Body of pancreas (tissue), 4 donors: ENCODE measurements at regions not wholly inside any gene's neighbourhood (a gene's known extent, or its start where the extent isn't known, plus 50 kb on each side); places are given as distances from the start of the nearest gene placed in this dataset.
"Not testable (repeated sequence)": the region's sequence is repeated elsewhere in the genome, so short reads cannot be mapped to it uniquely, and the experiment has no call there.

Source experiments
- ATAC-seq: fragments of 150-250 bp; one replicate; pipeline ENCODE4 v1.9.1; 2016
- DNase-seq, 4 donors: peaks; one replicate each; pipeline ENCODE4 v3.0.0-alpha.2; 2019
- H3K27ac ChIP-seq, 4 donors: fragments of 200-600 bp; sonication (generic); 1 replicate in 3 of 4; 2 replicates in 1 of 4; pipeline versions ENCODE4 v1.5.1 to v1.6.1; 2016 to 2019; ENCODE audit warnings: mild to moderate bottlenecking in 1 of 4, mixed read lengths in 1 of 4, moderate library complexity in 1 of 4
- H3K27me3 ChIP-seq, 2 donors: fragments of 200-600 bp; sonication (generic); one replicate each; pipeline ENCODE4 v1.6.0; 2016; ENCODE audit warnings: mild to moderate bottlenecking in 1 of 2
- H3K36me3 ChIP-seq, 2 donors: fragments of 200-600 bp; sonication (generic); replicated peaks in 1 of 2; 2 replicates each; pipeline ENCODE4 v1.5.1; 2016; ENCODE audit warnings: low read depth in 2 of 2; ENCODE audit not compliant: insufficient read depth in 1 of 2
- H3K4me1 ChIP-seq: fragments of 200-600 bp; sonication (generic); one replicate; pipeline ENCODE4 v1.6.0; 2016
- H3K4me3 ChIP-seq, 2 donors: fragments of 200-600 bp; sonication (generic); 1 replicate in 1 of 2; 2 replicates in 1 of 2; pipeline ENCODE4 v1.5.1; 2016 to 2019
- H3K9me3 ChIP-seq, 3 donors: fragments of 200-600 bp; sonication (generic); 1 replicate in 2 of 3; 2 replicates in 1 of 3; pipeline ENCODE4 v1.5.1; 2016
- POLR2A ChIP-seq, 3 donors: fragments of 450-650 bp; IDR thresholded peaks; one replicate each; pipeline ENCODE4 v1.6.1; 2016; ENCODE audit warnings: antibody characterized with exemption in 3 of 3, mild to moderate bottlenecking in 2 of 3
- WGBS, 2 donors: methylation state at CpG; one replicate each; pipeline ENCODE4 v1.1.5; 2017; 5-methylcytosine and 5-hydroxymethylcytosine counted together
- intact Hi-C: fragments of 100-400 bp; cut with DNase I; formaldehyde crosslinking; loops from one replicate; pipeline ENCODE4 v1.15.1; 2023
- TF ChIP-seq, protein P1 (sequence below), 7 experiments: fragments of 450-650 bp in 4 of 7; fragments of 200-600 bp in 3 of 7; sonication (generic) in 3 of 7; IDR thresholded peaks; one replicate each; pipeline ENCODE4 v1.5.1; 2016 to 2019; ENCODE audit warnings: antibody characterized with exemption in 7 of 7

DNA sequence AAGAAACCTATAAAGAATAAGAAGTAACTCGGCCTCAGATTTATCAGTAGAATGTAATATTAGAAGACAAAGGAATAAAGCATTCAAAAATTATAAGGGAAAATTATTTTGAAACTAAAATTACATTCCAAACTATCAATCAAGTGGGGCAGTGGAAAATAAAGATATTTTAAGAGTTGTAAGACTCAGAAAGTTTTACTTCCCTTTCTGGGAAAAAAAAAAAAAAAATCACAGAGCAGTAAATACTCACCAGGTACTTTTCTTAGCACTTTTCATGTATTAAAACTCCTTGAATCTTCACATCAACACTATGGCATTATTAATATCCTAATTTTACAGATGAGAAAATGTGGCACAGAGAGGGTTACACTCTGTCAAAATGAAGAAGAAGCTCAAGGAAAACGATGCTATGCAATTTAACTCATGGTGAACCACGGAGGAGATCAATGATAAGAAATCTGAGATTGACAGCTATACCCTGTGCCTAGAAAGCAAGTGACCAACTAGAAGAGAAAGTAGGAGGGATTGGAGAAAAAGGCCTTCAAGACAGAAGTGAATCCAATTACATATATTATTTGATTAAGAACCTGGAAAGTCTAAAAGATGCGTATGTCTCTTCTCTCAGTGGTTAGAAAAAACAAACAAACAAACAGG is 238.9 kb upstream of the ID2 start:
- Histone ChIP-seq H3K36me3 (no peaks in the 10 kb centered on the region), H3K4me3 (no peak overlapping the region), H3K4me1 (peaks cover 7% of the 10 kb centered on the region), H3K27me3 (no peaks in the 10 kb centered on the region), H3K27ac (no peak overlapping the region), H3K9me3 (no peaks in the 10 kb centered on the region)
- TF ChIP-seq, protein P1, sequence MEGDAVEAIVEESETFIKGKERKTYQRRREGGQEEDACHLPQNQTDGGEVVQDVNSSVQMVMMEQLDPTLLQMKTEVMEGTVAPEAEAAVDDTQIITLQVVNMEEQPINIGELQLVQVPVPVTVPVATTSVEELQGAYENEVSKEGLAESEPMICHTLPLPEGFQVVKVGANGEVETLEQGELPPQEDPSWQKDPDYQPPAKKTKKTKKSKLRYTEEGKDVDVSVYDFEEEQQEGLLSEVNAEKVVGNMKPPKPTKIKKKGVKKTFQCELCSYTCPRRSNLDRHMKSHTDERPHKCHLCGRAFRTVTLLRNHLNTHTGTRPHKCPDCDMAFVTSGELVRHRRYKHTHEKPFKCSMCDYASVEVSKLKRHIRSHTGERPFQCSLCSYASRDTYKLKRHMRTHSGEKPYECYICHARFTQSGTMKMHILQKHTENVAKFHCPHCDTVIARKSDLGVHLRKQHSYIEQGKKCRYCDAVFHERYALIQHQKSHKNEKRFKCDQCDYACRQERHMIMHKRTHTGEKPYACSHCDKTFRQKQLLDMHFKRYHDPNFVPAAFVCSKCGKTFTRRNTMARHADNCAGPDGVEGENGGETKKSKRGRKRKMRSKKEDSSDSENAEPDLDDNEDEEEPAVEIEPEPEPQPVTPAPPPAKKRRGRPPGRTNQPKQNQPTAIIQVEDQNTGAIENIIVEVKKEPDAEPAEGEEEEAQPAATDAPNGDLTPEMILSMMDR (IDR thresholded peaks at IDR 0.05), result no peak
- no peak for TF ChIP-seq POLR2A (IDR thresholded peaks at IDR 0.05)
- 55 to 63% methylated on average over 4 of the region's 4 CpGs for WGBS, 2 donors
- DNase-seq (no peak), ATAC-seq (no peak)
- intact Hi-C loops, result no loop called here

DNA sequence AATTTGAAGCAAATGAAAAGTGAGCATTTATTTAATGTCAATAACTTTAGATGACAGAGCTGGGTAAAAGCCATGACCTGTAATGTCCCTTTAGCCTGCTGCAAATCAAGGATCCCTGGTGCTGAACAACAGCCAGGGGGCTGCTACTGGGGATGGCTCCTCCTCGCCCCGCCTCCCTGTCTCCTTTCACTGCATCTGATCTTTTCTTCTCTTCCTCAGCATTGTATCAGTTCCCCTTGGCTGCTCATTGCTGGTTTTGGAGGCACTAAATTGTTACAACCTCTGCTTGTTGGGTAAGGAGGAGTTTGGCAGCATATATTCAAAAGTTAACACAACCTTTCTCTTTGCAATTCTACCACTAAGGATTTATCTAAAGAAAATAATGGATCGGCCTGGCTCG is 236.3 kb upstream of the ID2 start:
- intact Hi-C loops, result no loop called here
- ATAC-seq, result no peak
- Histone ChIP-seq H3K36me3 (no peaks in the 10 kb centered on the region), H3K27ac (no peak overlapping the region), H3K9me3 (no peaks in the 10 kb centered on the region), H3K27me3 (no peaks in the 10 kb centered on the region), H3K4me3 (no peak overlapping the region), H3K4me1 (peaks cover under 1% of the 10 kb centered on the region)
- no peak for DNase-seq
- WGBS, 2 donors, result 36 to 41% methylated on average over 4 of the region's 4 CpGs
- TF ChIP-seq, protein P1 (IDR thresholded peaks at IDR 0.05), result no peak
- TF ChIP-seq POLR2A (IDR thresholded peaks at IDR 0.05), result no peak

DNA sequence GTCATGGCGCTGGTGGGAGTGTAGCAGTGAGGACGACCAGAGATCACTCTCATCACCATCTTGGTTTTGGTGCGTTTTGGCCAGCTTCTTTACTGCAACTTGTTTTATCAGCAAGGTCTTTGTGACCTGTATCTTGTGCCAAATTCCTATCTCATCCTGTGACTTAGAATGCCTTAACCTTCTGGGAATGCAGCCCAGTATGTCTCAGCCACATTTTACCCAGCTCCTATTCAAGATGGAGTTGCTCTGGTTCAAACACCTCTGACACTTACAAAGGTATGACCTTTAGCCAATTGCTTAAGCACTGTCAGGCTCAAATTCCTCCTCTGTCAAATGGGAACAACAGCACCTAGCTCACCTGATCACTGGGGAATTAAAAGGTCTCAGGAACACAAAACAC is 235.1 kb upstream of the ID2 start:
- DNase-seq, ATAC-seq, H3K27ac ChIP-seq, H3K4me3 ChIP-seq, H3K4me1 ChIP-seq, intact Hi-C loops, H3K27me3 ChIP-seq, H3K36me3 ChIP-seq, H3K9me3 ChIP-seq: not testable (repeated sequence)
- 52 to 75% methylated on average over 3 of the region's 3 CpGs for WGBS, 2 donors

DNA sequence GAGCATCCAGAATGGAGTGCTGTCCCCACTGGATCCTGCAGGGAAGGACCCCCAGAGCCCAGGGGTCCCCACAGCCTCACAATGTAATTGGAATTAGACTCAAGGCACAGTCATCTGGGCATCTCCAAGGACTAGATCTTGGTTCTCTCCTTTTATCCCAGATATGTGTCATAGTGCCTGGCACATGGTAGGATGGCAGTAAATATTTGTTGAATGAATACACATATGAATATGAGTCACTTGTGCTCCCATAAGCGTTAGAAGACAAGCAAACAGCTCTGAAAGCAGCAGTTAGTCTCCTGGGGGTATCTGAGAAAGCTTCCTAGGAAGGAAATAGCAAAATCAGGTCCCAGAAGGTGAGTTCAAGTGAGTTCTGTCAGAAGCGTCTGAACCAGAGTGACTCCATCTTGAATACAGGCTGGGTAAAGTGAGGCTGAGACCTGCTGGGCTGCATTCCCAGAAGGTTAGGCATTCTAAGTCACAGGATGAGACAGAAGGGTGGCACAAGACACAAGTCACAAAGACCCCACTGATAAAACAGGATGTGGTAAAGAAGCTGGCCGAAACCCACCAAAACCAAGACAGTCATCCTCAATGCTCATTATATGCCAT is 234.1 kb upstream of the ID2 start:
- Histone ChIP-seq H3K4me3 (no peak overlapping the region), H3K36me3 (no peaks in the 10 kb centered on the region), H3K9me3 (no peaks in the 10 kb centered on the region), H3K4me1 (no peaks in the 10 kb centered on the region), H3K27ac (no peak overlapping the region), H3K27me3 (no peaks in the 10 kb centered on the region)
- no peak for TF ChIP-seq POLR2A (IDR thresholded peaks at IDR 0.05)
- TF ChIP-seq, protein P1 (IDR thresholded peaks at IDR 0.05), result no peak
- WGBS, 2 donors, result 76 to 77% methylated on average over 3 of the region's 3 CpGs
- ATAC-seq, result no peak
- DNase-seq, result no peak
- intact Hi-C loops, result no loop called here

DNA sequence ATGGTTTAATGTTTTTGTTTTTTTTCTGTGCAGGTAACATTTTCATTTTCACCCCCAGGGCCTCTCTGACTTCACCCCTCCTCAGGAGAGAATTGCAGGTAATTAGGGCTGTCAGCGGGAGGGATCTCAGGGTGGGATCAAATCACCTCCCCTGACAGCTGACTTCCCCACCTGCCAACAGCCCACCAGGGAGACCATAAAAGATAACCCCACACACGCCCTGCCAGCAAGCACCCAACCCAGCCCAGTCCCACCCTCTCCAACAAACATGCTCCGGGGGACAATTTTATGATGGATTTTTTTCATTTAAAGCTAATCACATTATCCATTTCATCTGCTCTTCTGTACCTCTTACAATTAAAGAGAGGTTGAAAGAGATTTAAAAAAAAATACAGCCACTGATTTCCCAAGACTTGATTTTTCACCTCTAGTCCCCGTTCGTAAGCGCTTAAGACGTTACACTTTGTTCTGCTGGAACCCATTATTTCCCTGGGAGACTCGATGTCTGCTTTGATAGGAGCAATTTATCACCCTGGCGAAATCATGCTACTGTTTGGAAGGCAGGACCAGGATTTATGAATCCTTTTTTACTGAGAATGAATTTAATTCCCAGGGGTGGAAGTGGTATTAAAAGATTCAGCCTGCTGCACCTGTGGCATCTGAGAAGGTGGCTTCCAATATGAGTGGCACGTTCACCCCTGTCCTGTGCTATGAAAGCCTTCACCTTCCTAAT is 232.9 kb upstream of the ID2 start:
- TF ChIP-seq, protein P1 (IDR thresholded peaks at IDR 0.05), result no peak
- TF ChIP-seq POLR2A (IDR thresholded peaks at IDR 0.05), result no peak
- H3K9me3 ChIP-seq, result no peaks in the 10 kb centered on the region
- no peaks in the 10 kb centered on the region for H3K36me3 ChIP-seq
- H3K4me3 ChIP-seq, result no peak overlapping the region
- ATAC-seq, result no peak
- H3K4me1 ChIP-seq, result no peaks in the 10 kb centered on the region
- DNase-seq, result no peak
- H3K27ac ChIP-seq, result no peak overlapping the region
- no peaks in the 10 kb centered on the region for H3K27me3 ChIP-seq
- WGBS, 2 donors, result 75 to 84% methylated on average over 10 of the region's 10 CpGs
- intact Hi-C loops, result no loop called here
